Skeletal muscle cell (primary cell): ENCODE measurements at regions not wholly inside any gene's neighbourhood (a gene's known extent, or its start where the extent isn't known, plus 50 kb on each side); places are given as distances from the start of the nearest gene placed in this dataset.

Experiments
- DNase-seq: peaks from one replicate; pipeline ENCODE4 v3.0.0-alpha.2; 2010; ENCODE audit warnings: low read depth
- H3K4me3 ChIP-seq: 2 replicates; pipeline ENCODE4 v1.5.1; 2011; ENCODE audit warnings: low read depth, mild to moderate bottlenecking, control low read depth, low read length, moderate library complexity

DNA sequence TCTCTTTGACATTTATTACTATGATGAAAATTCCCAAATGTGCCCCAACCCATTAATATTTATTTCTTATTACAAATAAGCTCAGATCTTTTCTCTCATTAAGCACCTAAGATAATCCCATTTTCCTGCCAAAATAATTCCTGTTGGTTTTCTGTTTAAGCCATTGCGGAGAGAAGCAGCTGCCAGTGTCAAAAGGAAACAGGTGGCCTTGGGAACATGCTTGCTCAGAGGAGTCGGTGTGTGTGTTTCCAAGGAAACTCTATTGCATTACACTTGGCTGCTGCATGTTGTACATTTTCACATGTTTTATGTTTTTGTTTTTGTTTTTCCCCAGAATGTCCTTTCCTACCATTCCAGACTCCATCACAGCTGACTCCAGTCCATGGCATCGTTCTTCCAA, 56.4 kb downstream of the CD24 start:
- DNase-seq: no peak

DNA sequence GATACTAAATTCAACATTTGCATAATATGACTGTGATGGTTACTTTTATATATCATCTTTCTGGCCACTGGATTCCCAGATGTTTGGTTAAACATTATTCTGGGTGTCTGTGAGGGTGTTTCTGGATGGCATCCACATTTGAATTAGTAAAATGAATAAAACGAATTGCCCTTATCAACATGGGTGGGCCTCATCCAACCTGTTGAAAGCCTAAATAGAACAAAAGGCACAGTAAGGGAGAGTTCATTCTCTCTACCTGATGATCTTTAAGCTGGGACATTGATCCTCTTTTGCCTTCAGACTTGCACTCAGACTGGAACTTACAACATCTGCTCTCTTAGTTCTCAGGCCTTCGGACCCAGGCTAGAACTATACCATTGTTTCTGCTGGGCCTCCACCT, 57.6 kb downstream of the CD24 start:
- no peak for DNase-seq
- no peak overlapping the region for H3K4me3 ChIP-seq

More for the DNA sequence above, 56.4 kb downstream of the CD24 start:
- H3K4me3 ChIP-seq: no peak overlapping the region

- DNase-seq: no peak
- H3K4me3 ChIP-seq: no peak overlapping the region
Observed at GRCh38 chr6:106913676-106914280, 60.8 kb downstream of the CD24 start.

DNA sequence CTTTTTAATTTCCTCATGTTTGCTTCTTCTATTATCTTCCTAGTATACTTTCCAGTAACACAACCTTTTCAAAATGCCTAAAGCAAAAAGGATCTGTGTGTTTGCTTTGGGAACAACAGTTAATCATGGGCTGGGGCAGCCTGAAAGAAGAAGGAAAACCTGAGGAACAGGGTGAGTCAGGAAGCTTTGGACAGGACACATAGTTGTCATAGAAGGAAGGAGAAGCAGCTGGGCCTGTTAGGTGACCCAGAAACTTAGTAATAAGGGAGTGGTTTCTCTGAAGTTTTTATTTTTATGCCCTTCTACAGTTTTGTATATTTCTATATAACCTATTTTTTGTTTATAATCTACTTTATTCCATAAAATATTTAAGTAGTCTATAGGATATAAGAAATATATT, 61.4 kb downstream of the CD24 start:
- no peak for DNase-seq
- H3K4me3 ChIP-seq: no peak overlapping the region

- DNase-seq: no peak
- H3K4me3 ChIP-seq: no peak overlapping the region
Observed at GRCh38 chr6:106912091-106912490, 62.4 kb downstream of the CD24 start.

DNA sequence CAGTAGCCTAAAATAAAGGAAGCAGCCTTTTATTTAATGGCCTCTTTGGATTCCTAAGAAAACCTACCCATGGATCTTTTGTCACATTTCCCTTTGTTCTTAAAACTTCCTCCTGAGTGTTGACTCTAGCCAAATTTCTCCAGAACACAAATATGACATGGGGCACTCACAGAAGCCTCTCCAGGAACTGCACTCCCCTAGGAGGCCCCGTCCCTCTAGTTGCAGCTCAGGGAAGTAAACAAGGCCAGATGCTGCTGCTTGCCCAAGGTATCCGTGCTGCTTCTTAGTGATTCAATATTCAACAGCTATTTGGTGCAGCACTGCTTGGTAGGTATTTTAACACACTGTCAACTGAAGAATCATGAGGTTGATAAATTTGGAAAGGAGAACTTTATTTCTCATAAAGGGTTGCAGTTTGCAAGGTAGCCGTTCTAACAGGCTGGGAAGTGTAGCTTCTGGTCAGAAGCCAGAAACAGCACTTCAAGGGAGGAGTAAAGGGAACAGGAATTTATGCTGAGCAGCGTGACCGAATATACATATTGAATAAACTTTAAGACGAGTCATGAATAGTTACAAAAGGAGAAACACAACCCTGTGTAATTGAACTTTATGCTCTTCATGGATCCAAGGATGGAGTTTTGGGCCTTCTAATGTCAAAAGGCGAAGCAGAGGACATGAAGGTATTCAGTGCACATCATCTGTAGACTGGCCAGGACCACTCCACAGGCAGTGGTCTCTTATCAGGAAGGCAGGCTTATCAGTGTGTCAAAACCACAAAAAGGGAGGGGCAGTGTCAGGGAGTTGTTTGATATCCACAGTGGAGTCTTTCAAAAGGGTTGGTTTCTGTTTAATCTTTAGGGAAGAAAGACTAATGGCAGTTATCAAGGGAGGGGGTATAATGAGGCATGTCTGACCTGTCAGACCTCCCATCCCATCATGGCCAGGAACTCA, 63.3 kb downstream of the CD24 start:
- DNase-seq: no peak
- H3K4me3 ChIP-seq: no peak overlapping the region

DNA sequence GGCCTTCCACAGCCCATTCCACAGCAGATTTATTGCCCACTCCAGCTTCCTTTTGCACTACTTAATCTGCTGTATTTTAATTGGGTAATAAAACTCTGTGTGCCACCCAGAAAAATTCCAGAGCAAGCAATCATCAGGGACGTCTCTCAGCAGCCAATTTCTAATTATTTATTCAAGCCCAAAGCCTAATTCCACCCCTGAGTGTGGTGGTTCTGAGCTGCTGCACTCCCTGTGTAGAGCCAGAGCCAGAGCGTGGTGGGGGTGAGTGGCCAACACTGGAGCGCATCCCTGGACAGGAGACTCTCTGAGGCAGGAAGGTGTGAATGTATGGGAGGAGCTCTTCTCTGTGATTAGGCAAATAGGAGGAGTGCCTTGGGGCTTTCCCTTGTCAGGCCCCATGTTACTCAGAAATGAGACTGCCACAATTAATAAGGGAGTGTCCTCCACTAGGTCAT, 66.1 kb downstream of the CD24 start:
- DNase-seq: no peak

GRCh38 chr6:106907754-106908153, 66.8 kb downstream of the CD24 start:
- DNase-seq: no peak
- no peak overlapping the region for H3K4me3 ChIP-seq

More for the DNA sequence above, 66.1 kb downstream of the CD24 start:
- H3K4me3 ChIP-seq: no peak overlapping the region

DNA sequence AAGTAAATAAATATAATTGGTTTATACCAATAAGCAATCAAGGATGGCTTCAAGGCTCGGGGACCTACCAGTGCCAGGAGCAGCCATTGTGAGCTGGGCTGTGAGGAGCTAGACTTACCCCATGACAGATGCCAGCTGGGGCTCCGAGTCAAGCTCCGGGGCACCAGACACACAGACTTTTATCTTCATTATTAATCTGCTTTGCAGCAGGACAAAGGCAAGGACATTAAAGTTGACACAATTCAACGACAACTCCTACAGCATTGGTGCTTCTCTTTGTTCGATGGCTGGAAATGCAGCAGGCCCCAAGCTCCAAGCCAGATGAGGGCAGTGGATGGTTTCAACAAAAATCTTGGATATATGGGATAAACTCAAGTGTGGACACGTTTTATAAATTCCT, 68.3 kb downstream of the CD24 start:
- DNase-seq: no peak

GRCh38 chr6:106903299-106903698, 71.2 kb downstream of the CD24 start:
- H3K4me3 ChIP-seq: no peak overlapping the region
- DNase-seq: no peak

More for the DNA sequence above, 68.3 kb downstream of the CD24 start:
- H3K4me3 ChIP-seq: no peak overlapping the region

- no peak for DNase-seq
- H3K4me3 ChIP-seq: no peak overlapping the region
Observed at GRCh38 chr6:106901062-106901461, 73.5 kb downstream of the CD24 start.

DNA sequence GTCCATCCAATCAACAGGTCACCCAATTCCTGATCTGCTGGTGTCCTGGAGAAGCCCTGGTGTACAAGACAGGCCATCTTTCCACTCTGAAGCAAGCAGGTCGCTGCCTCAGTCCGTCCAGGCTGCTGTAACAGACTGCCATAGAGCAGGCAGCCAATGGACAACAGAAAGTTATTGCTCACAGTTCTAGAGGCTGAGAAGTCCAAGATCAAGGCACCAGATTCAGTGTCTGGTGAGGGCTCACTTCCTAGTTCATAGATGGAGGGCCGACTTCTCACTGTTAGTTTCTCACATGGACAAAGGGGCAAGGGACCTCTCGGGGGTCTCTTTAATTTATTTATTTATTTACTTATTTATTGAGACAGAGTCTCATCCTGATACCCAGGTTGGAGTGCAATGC, 74.8 kb downstream of the CD24 start:
- no peak for DNase-seq
- no peak overlapping the region for H3K4me3 ChIP-seq

DNA sequence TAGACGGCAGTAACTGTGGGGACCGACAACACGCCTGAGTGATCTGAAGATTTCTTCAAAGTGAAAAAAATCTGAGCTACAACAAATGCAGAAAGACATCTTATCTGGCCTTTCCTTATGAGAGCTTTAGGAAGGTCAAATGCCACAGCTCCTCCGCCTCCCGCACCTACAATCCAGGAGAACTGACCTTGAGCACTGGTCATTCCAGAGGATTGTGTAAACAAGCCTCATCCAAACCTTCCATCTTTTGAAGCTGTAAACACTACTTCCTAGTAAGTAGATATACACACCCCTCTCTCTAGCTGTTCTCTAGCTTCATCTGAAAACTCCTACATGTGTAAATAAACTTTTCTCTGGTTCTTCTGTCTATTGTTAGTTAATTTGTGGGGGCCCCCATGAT, 76.9 kb downstream of the CD24 start:
- no peak for DNase-seq
- H3K4me3 ChIP-seq: no peak overlapping the region

GRCh38 chr6:106895703-106896040, 78.9 kb downstream of the CD24 start:
- no peak for DNase-seq
- no peak overlapping the region for H3K4me3 ChIP-seq

DNA sequence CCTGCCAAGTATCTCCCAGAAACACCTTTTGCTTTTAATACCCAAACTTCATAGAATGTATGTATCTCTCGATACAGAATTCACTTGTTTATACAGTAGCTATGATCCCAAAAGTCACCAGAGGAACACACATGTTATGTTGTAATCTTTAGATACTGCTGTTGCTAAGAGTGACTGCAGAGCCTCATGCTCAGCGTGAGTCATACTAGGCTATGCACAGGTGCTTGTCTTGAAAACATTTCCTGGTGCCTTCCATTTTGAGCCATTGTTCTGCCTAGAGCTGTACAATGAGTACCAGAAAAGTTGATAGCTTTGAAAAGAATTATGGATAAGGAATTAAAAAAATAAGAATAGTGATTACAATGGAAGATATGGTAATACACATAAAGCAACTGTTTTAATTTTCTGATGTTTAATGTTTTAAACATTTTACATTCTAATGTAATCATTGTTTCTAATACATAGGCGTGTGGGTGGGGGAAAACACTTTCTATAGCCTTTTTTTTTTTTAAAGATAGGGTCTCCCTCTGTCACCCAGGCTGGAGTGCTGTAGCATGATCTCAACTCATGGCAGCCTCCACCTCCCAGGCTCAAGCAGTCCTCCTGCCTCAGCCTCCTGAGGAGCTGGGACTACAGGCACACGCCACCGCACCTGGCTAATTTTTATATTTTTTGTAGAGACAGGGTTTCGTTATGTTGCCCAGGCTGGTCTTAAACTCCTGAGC, 79.4 kb downstream of the CD24 start:
- no peak for DNase-seq
- no peak overlapping the region for H3K4me3 ChIP-seq

DNA sequence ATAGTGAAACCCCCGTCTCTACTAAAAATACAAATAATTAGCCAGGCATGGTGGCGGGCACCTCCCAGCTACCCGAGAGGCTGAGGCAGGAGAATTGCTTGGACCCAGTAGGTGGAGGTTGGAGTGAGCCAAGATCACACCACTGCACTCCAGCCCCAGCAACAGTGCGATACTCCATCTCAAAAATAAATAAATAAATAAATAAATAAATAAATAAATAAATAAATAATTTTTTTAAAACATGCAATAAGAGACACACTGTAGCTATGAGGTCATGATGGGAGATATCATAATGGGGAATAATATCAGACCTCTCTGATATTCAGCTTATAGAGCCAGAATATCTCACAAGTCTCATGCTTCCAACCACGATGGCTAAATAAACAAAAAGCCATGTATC, 82.3 kb downstream of the CD24 start:
- no peak for DNase-seq
- H3K4me3 ChIP-seq: no peak overlapping the region

DNA sequence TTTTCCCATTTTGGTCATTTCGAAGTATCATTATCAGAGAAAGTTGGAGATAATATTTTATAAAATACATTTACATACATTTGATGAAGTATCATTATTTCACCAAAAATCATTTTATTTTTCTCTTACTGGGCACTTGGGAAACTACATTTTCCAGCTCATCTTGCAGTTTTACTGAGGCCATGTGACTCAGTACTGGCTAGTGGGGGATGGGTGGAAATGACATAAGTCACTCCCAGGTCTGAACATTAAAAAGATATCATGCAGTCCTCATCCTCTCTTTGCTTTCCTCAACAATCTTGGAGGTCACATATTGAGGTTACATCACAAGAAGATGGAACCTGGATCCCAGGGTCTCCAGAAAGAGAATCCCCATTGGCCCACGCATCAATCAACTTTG, 84.1 kb downstream of the CD24 start:
- no peak for DNase-seq

GRCh38 chr6:106889692-106890091, 84.8 kb downstream of the CD24 start:
- no peak for DNase-seq
- H3K4me3 ChIP-seq: no peak overlapping the region

More for the DNA sequence above, 84.1 kb downstream of the CD24 start:
- no peak overlapping the region for H3K4me3 ChIP-seq

DNA sequence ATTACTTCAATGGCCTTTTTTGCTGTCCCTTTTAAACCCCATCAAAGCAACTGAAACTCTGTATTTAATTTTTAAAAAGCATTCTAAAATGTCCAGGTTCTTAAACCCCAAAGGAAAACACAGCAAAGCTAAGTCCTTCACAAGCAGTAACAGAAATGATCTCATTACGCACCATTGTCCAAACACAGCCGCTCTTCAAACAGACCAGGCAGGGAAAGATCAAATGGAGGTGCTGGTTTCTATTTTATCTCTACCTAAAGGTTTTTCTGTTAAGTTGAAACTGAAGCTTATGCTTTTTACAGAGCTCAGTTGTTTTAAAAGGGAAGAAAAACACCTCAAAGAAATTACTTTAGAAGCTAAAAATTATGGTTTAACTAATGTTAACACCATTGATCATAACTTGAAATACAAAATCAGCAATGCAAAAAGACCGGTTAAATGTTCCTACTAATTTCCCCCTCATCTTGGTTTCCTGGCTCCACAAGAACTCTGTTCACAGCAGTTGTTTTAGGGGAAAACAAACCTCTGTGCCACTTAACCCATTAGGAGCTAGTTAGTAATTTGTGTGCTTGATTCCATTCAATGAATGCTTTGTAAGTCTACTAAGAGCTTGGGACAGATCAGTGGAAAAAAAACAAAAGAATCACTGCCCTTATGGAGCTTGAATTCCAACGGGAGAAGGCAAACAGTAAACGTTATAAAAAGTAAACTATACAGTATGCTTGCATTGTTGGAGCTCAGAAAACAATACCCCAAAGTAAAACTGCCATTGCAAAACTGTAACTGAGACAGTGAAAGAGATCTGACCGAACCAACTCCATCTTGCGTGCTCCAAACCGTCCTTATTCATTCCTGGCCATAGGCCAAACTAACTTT, 87.4 kb downstream of the CD24 start:
- no peak for DNase-seq
- no peak overlapping the region for H3K4me3 ChIP-seq
